H1 (cell line): ENCODE measurements at regions not wholly inside any gene's neighbourhood (a gene's known extent, or its start where the extent isn't known, plus 50 kb on each side); places are given as distances from the start of the nearest gene placed in this dataset.

ENCODE experiments used
- CHD7 ChIP-seq: fragments of 300-600 bp; sonication (generic); IDR thresholded peaks from 2 replicates; pipeline ENCODE4 v1.7.1; 2012; ENCODE audit warnings: low read length, moderate library complexity, mild to moderate bottlenecking, inconsistent platforms; ENCODE audit not compliant: insufficient replicate concordance
- CTCF ChIP-seq, 3 experiments: IDR thresholded peaks; 1 replicate in 2 of 3; 2 replicates in 1 of 3; pipeline versions ENCODE4 v1.5.1 to v1.6.1; 2011; ENCODE audit warnings: low read length in 3 of 3, mild to moderate bottlenecking in 3 of 3, inconsistent platforms in 2 of 3, low read depth in 1 of 3, moderate library complexity in 1 of 3; ENCODE audit not compliant: insufficient read depth in 1 of 3; ENCODE audit errors: control extremely low read depth in 1 of 3
- EP300 ChIP-seq, 2 experiments: IDR thresholded peaks; 1 replicate in 1 of 2; 2 replicates in 1 of 2; pipeline ENCODE4 v1.6.1; 2011 to 2012; ENCODE audit warnings: low read depth in 2 of 2, low read length in 2 of 2, mild to moderate bottlenecking in 2 of 2, borderline replicate concordance in 1 of 2, inconsistent platforms in 1 of 2, moderate library complexity in 1 of 2
- JUN ChIP-seq: IDR thresholded peaks from 2 replicates; pipeline ENCODE4 v1.6.1; 2011; ENCODE audit warnings: low read depth, mild to moderate bottlenecking, improper control_type of control experiment, low read length
- KDM4A ChIP-seq: IDR thresholded peaks from one replicate; pipeline ENCODE4 v1.7.1; 2012; ENCODE audit warnings: low read depth, mild to moderate bottlenecking, moderate library complexity, low read length, inconsistent platforms; ENCODE audit not compliant: severe bottlenecking
- RBBP5 ChIP-seq: IDR thresholded peaks from 2 replicates; pipeline ENCODE4 v1.7.1; 2012; ENCODE audit warnings: low read depth, mild to moderate bottlenecking, inconsistent platforms, low read length, moderate library complexity, borderline replicate concordance
- TAF7 ChIP-seq: optimal IDR thresholded peaks from 2 replicates; pipeline ENCODE3; 2011; ENCODE audit warnings: low read depth, mild to moderate bottlenecking, inconsistent platforms, low read length, moderate library complexity, borderline replicate concordance

- TF ChIP-seq CHD7 (no peak), CTCF (IDR thresholded peaks at IDR 0.05; ENCODE audit: control extremely low read depth in 1 of 3, insufficient read depth in 1 of 3, low read depth in 1 of 3, low read length in 3 of 3) (no peak), RBBP5 (no peak), KDM4A (no peak), EP300 (IDR thresholded peaks at IDR 0.05; ENCODE audit: borderline replicate concordance in 1 of 2, low read depth in 2 of 2, low read length in 2 of 2) (no peak), TAF7 (no peak), JUN (no peak)
Measured at GRCh38 chr14:34201909-34202637, 251.2 kb upstream of the EGLN3 start (continued).
